GM12878 (cell line): ENCODE measurements at regions not wholly inside any gene's neighbourhood (a gene's known extent, or its start where the extent isn't known, plus 50 kb on each side); places are given as distances from the start of the nearest gene placed in this dataset.

Source experiments
- ATAC-seq: fragments of 200-7000 bp; cut with Tn5 transposase; 3 replicates; pipeline ENCODE4 v1.9.1; 2020; ENCODE audit warnings: mild to moderate bottlenecking, moderate library complexity
- BruUV-seq: library from RNA; stranded (reverse); fragments of 400-500 nt; replicated peaks from 2 replicates; lab custom pipeline; 2021; lab: Mats Ljungman, UMichigan
- CTCF ChIA-PET: fragments of 300-600 bp; sonication (Branson Sonifier 250); formaldehyde crosslinking; extraction: SDS; loops from one replicate; lab custom pipeline; 2021; ENCODE audit warnings: inconsistent platforms; lab: Yijun Ruan, JAX
- POLR2A ChIA-PET: fragments of 350-600 bp; formaldehyde crosslinking; extraction: SDS; loops from one replicate; lab custom pipeline; 2021; ENCODE audit warnings: inconsistent platforms; lab: Charles Lee
- RAD21 ChIA-PET: fragments of 300-600 bp; sonication (Branson Sonifier 250); formaldehyde crosslinking; loops from one replicate; lab custom pipeline; 2023; ENCODE audit warnings: antibody characterized with exemption; ENCODE audit not compliant: unreplicated experiment; lab: Charles Lee
- SMC1A ChIA-PET: fragments of 300-600 bp; sonication (Branson Sonifier 250); formaldehyde crosslinking; loops from one replicate; lab custom pipeline; 2023; ENCODE audit not compliant: unreplicated experiment, uncharacterized antibody; lab: Charles Lee
- DNase-seq: peaks from one replicate; pipeline ENCODE4 v3.0.0-alpha.2; 2011; ENCODE audit warnings: low read depth, low spot score
- FAIRE-seq: peaks from 3 replicates; lab custom pipeline; 2011; peaks lifted over from hg19 to GRCh38; lab: Jason Lieb, UNC
- H2AFZ ChIP-seq: 2 replicates; pipeline ENCODE4 v1.6.0; 2011; ENCODE audit warnings: low read depth, low read length, control low read depth; ENCODE audit not compliant: control insufficient read depth
- H3K27ac ChIP-seq: 2 replicates; pipeline ENCODE4 v1.5.1; 2011; ENCODE audit warnings: control low read depth; ENCODE audit not compliant: control insufficient read depth, insufficient read depth
- H3K27me3 ChIP-seq, 2 experiments: replicated peaks in 1 of 2; 2 replicates each; pipeline versions ENCODE4 v1.6.0 to v1.6.1; 2011; ENCODE audit warnings: low read length in 1 of 2; ENCODE audit not compliant: control insufficient read depth in 2 of 2, insufficient read depth in 2 of 2
- H3K36me3 ChIP-seq, 2 experiments: 2 replicates each; pipeline ENCODE4 v1.5.1; 2011; ENCODE audit warnings: low read length in 1 of 2; ENCODE audit not compliant: control insufficient read depth in 2 of 2, insufficient read depth in 2 of 2
- H3K4me1 ChIP-seq: 2 replicates; pipeline ENCODE4 v1.6.1; 2011; ENCODE audit warnings: mild to moderate bottlenecking, low read length, moderate library complexity, mixed read lengths; ENCODE audit not compliant: control insufficient read depth, insufficient read depth
- H3K4me2 ChIP-seq: 2 replicates; pipeline ENCODE4 v1.6.0; 2011; ENCODE audit warnings: control low read depth; ENCODE audit not compliant: control insufficient read depth, insufficient read depth
- H3K4me3 ChIP-seq: fragments of 200-600 bp; sonication (generic); 2 replicates; pipeline ENCODE4 v1.5.1; 2016
- H3K79me2 ChIP-seq: 2 replicates; pipeline ENCODE4 v1.6.0; 2011; ENCODE audit warnings: low read length; ENCODE audit not compliant: control insufficient read depth, insufficient read depth
- H3K9ac ChIP-seq: 2 replicates; pipeline ENCODE4 v1.8.0; 2011; ENCODE audit warnings: low read length, control low read depth, mixed read lengths; ENCODE audit not compliant: control insufficient read depth, insufficient read depth
- H3K9me3 ChIP-seq: replicated peaks from 3 replicates; pipeline ENCODE4 v1.5.1; 2011; ENCODE audit warnings: mild to moderate bottlenecking, low read length; ENCODE audit not compliant: control insufficient read depth, insufficient read depth
- H4K20me1 ChIP-seq: 2 replicates; pipeline ENCODE4 v1.6.0; 2011; ENCODE audit not compliant: control insufficient read depth, insufficient read depth
- EP300 ChIP-seq, 2 experiments: fragments of 150-350 bp in 1 of 2; IDR thresholded peaks; 2 replicates each; pipeline ENCODE4 v1.6.1; 2011 to 2012; ENCODE audit warnings: low read depth in 2 of 2, low read length in 2 of 2, borderline replicate concordance in 1 of 2, improper control_type of control experiment in 1 of 2, inconsistent platforms in 1 of 2; ENCODE audit not compliant: control insufficient read depth in 1 of 2
- MYB ChIP-seq: fragments of 150-350 bp; IDR thresholded peaks from 2 replicates; pipeline ENCODE4 v1.6.1; 2014; ENCODE audit warnings: mild to moderate bottlenecking, low read depth, low read length, borderline replicate concordance
- MYC ChIP-seq: IDR thresholded peaks from 2 replicates; pipeline ENCODE4 v1.6.1; 2011; ENCODE audit warnings: mild to moderate bottlenecking, low read length, moderate library complexity, inconsistent platforms; ENCODE audit not compliant: insufficient read depth, insufficient replicate concordance, insufficient read length, severe bottlenecking
- SMAD1 ChIP-seq: fragments of 450-650 bp; IDR thresholded peaks from 2 replicates; pipeline ENCODE4 v1.6.1; 2018; ENCODE audit warnings: mild to moderate bottlenecking, low read depth; ENCODE audit not compliant: partially characterized antibody
- SPI1 ChIP-seq: IDR thresholded peaks from 2 replicates; pipeline ENCODE4 v1.6.1; 2011; ENCODE audit warnings: low read depth, mild to moderate bottlenecking, low read length, moderate library complexity, borderline replicate concordance; ENCODE audit not compliant: insufficient read depth
- STAT3 ChIP-seq: IDR thresholded peaks from 2 replicates; pipeline ENCODE4 v1.6.1; 2011; ENCODE audit warnings: low read depth, low read length, improper control_type of control experiment
- ZNF592 ChIP-seq: fragments of 450-650 bp; IDR thresholded peaks from 2 replicates; pipeline ENCODE4 v1.6.1; 2017; ENCODE audit warnings: mild to moderate bottlenecking, moderate library complexity
- WGBS: methylation state at CpG from one replicate; pipeline ENCODE4 v1.1.6; 2016; ENCODE audit warnings: low lambda C conversion rate; ENCODE audit not compliant: insufficient replicate concordance, insufficient coverage; ENCODE audit errors: missing lambda C conversion rate; 5-methylcytosine and 5-hydroxymethylcytosine counted together
- in situ Hi-C: fragments of 300-500 bp; cut with MboI; formaldehyde crosslinking; loops from 9 replicates; pipeline ENCODE4 v1.14.3; 2018; ENCODE audit warnings: mixed read lengths
- intact Hi-C: fragments of 100-400 bp; cut with micrococcal nuclease; formaldehyde crosslinking; loops from one replicate; pipeline ENCODE4 v1.14.2; 2022; ENCODE audit not compliant: unreplicated experiment
- TF ChIP-seq, protein P1 (sequence below): fragments of 450-650 bp; IDR thresholded peaks from 2 replicates; pipeline ENCODE4 v1.6.1; 2016; ENCODE audit warnings: mild to moderate bottlenecking, moderate library complexity, borderline replicate concordance
- TF ChIP-seq, protein P2 (sequence below): fragments of 450-650 bp; IDR thresholded peaks from 2 replicates; pipeline ENCODE4 v1.6.1; 2018; ENCODE audit warnings: borderline replicate concordance, mild to moderate bottlenecking; ENCODE audit not compliant: partially characterized antibody

DNA sequence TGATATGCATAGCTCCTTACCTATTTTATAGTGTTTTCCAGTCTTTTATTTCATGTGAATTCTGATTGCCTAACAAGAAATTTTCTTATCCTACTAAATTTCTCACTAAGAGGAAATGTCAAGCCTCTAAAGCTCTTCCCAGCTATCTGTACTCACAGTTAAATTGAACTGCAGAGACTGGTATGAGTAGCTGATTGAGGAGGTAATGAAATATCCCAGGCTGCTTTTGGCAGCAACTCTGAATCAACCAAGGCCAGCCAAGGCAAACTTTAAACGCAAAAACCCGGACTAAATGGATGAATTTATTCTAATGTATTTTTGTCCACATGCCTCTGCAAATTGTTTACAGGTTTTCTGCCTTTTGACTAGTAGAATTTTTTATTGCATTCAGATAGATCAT, 119.1 kb upstream of the PMCH start:
- H3K4me2 ChIP-seq, result no peak overlapping the region
- no peaks in the 10 kb centered on the region for H3K36me3 ChIP-seq
- FAIRE-seq, result no peak
- H3K4me1 ChIP-seq, result no peaks in the 10 kb centered on the region
- ChIA-PET POLR2A (no interaction called here), CTCF (interaction anchor here (1.3 kb wide), 1 partner anchor 10 kb away, joined by 3 read pairs; no protein-coding TSS in a partner anchor), RAD21 (no interaction called here), SMC1A (interaction anchor here (0.9 to 1.0 kb wide), 2 partner anchors 11 to 174 kb away, joined by 3 read pairs; no protein-coding TSS in a partner anchor)
- H3K9ac ChIP-seq, result no peak overlapping the region
- intact Hi-C loops, result no loop called here
- WGBS, result 77% methylated on average over 2 of the region's 2 CpGs
- no peaks in the 10 kb centered on the region for H3K79me2 ChIP-seq
- no peak overlapping the region for H2AFZ ChIP-seq
- ATAC-seq, result no peak
- in situ Hi-C loops, result no loop called here
- no peak overlapping the region for H3K4me3 ChIP-seq
- no peaks in the 10 kb centered on the region for H4K20me1 ChIP-seq
- H3K27ac ChIP-seq, result no peak overlapping the region
- H3K9me3 ChIP-seq, result no peaks in the 10 kb centered on the region
- H3K27me3 ChIP-seq, result no peaks in the 10 kb centered on the region
- no peak for DNase-seq
- BruUV-seq, result no TSS peak
- TF ChIP-seq MYC, result no peak
- no peak for TF ChIP-seq STAT3
- no peak for TF ChIP-seq SMAD1
- TF ChIP-seq ZNF592, result no peak
- no peak for TF ChIP-seq SPI1
- no peak for TF ChIP-seq MYB
- TF ChIP-seq, protein P1, sequence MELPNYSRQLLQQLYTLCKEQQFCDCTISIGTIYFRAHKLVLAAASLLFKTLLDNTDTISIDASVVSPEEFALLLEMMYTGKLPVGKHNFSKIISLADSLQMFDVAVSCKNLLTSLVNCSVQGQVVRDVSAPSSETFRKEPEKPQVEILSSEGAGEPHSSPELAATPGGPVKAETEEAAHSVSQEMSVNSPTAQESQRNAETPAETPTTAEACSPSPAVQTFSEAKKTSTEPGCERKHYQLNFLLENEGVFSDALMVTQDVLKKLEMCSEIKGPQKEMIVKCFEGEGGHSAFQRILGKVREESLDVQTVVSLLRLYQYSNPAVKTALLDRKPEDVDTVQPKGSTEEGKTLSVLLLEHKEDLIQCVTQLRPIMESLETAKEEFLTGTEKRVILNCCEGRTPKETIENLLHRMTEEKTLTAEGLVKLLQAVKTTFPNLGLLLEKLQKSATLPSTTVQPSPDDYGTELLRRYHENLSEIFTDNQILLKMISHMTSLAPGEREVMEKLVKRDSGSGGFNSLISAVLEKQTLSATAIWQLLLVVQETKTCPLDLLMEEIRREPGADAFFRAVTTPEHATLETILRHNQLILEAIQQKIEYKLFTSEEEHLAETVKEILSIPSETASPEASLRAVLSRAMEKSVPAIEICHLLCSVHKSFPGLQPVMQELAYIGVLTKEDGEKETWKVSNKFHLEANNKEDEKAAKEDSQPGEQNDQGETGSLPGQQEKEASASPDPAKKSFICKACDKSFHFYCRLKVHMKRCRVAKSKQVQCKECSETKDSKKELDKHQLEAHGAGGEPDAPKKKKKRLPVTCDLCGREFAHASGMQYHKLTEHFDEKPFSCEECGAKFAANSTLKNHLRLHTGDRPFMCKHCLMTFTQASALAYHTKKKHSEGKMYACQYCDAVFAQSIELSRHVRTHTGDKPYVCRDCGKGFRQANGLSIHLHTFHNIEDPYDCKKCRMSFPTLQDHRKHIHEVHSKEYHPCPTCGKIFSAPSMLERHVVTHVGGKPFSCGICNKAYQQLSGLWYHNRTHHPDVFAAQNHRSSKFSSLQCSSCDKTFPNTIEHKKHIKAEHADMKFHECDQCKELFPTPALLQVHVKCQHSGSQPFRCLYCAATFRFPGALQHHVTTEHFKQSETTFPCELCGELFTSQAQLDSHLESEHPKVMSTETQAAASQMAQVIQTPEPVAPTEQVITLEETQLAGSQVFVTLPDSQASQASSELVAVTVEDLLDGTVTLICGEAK, result no peak
- TF ChIP-seq, protein P2, sequence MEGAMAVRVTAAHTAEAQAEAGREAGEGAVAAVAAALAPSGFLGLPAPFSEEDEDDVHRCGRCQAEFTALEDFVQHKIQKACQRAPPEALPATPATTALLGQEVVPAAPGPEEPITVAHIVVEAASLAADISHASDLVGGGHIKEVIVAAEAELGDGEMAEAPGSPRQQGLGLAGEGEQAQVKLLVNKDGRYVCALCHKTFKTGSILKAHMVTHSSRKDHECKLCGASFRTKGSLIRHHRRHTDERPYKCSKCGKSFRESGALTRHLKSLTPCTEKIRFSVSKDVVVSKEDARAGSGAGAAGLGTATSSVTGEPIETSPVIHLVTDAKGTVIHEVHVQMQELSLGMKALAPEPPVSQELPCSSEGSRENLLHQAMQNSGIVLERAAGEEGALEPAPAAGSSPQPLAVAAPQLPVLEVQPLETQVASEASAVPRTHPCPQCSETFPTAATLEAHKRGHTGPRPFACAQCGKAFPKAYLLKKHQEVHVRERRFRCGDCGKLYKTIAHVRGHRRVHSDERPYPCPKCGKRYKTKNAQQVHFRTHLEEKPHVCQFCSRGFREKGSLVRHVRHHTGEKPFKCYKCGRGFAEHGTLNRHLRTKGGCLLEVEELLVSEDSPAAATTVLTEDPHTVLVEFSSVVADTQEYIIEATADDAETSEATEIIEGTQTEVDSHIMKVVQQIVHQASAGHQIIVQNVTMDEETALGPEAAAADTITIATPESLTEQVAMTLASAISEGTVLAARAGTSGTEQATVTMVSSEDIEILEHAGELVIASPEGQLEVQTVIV, result no peak
- no peak for TF ChIP-seq EP300 (IDR thresholded peaks at IDR 0.05; ENCODE audit: borderline replicate concordance in 1 of 2, control insufficient read depth in 1 of 2, low read depth in 2 of 2, low read length in 2 of 2)
